Suprapubic skin (tissue), 3 donors: ENCODE measurements at regions not wholly inside any gene's neighbourhood (a gene's known extent, or its start where the extent isn't known, plus 50 kb on each side); places are given as distances from the start of the nearest gene placed in this dataset.

Experiments used
- CTCF ChIP-seq, 2 donors: fragments of 200-600 bp in 1 of 2; fragments of 450-650 bp in 1 of 2; sonication (generic) in 1 of 2; IDR thresholded peaks; one replicate each; pipeline ENCODE4 v1.5.1; 2016 to 2019; ENCODE audit warnings: antibody characterized with exemption in 2 of 2, mild to moderate bottlenecking in 1 of 2, moderate library complexity in 1 of 2
- POLR2A ChIP-seq, 2 donors: fragments of 450-650 bp; IDR thresholded peaks; one replicate each; pipeline ENCODE4 v1.6.1; 2017; ENCODE audit warnings: antibody characterized with exemption in 2 of 2, mild to moderate bottlenecking in 2 of 2, moderate library complexity in 2 of 2

GRCh38 chr20:24814556-24815195, 134.4 kb upstream of the CST7 start:
- no peak for TF ChIP-seq CTCF (IDR thresholded peaks at IDR 0.05)
- no peak for TF ChIP-seq POLR2A (IDR thresholded peaks at IDR 0.05)
